ENCODE measurements at regions not wholly inside any gene's neighbourhood (a gene's known extent, or its start where the extent isn't known, plus 50 kb on each side); places are given as distances from the start of the nearest gene placed in this dataset.
"Not testable (repeated sequence)": the region's sequence is repeated elsewhere in the genome, so short reads cannot be mapped to it uniquely, and the experiment has no call there.

- H3K79me2 ChIP-seq (ENCODE audit: insufficient read depth, low read length); H3K9ac ChIP-seq (ENCODE audit: insufficient read depth, low read length, poor library complexity, severe bottlenecking); H3K27me3 Mint-ChIP-seq (ENCODE audit: low read depth in 3 of 3); H3K9me3 ChIP-seq (replicated peaks in 1 of 2; ENCODE audit: control insufficient read depth in 1 of 2, insufficient read depth in 1 of 2, low read length in 2 of 2); H3K27ac ChIP-seq (ENCODE audit: low read depth in 1 of 2, low read length in 2 of 2); intact Hi-C loops (cut with micrococcal nuclease); H3K36me3 ChIP-seq (replicated peaks in 1 of 2; ENCODE audit: control insufficient read depth in 1 of 2, insufficient read depth in 2 of 2, low read length in 2 of 2); H3K27me3 ChIP-seq (ENCODE audit: control insufficient read depth in 2 of 2, insufficient read depth in 2 of 2, low read length in 2 of 2); DNase-seq; H3K4me3 ChIP-seq (replicated peaks in 1 of 3; ENCODE audit: low read depth in 2 of 3, low read length in 3 of 3); H3K4me1 Mint-ChIP-seq; H2AFZ ChIP-seq (ENCODE audit: insufficient read depth, low read depth, low read length, poor library complexity, severe bottlenecking); H3K27ac Mint-ChIP-seq; H3K4me2 ChIP-seq (replicated peaks; ENCODE audit: extremely low read depth, low read length, poor library complexity, severe bottlenecking); H3K36me3 Mint-ChIP-seq; H4K20me1 ChIP-seq (ENCODE audit: insufficient read depth, low read length); H3K4me3 Mint-ChIP-seq; H3K9me3 Mint-ChIP-seq; H3K4me1 ChIP-seq (ENCODE audit: control insufficient read depth in 1 of 2, insufficient read depth in 2 of 2, low read length in 2 of 2): not testable (repeated sequence)
- WGBS (ENCODE audit: insufficient coverage): no CpG with 5 or more reads among the region's 2 CpGs
Observed at GRCh38 chr1:115534-115933, 335.9 kb downstream of the OR4F29 start.

- H3K4me2 ChIP-seq (replicated peaks; ENCODE audit: extremely low read depth, low read length, poor library complexity, severe bottlenecking); H3K9me3 ChIP-seq (replicated peaks in 1 of 2; ENCODE audit: control insufficient read depth in 1 of 2, insufficient read depth in 1 of 2, low read length in 2 of 2); H3K4me1 Mint-ChIP-seq; intact Hi-C loops (cut with micrococcal nuclease); H3K4me3 ChIP-seq (replicated peaks in 1 of 3; ENCODE audit: low read depth in 2 of 3, low read length in 3 of 3); H2AFZ ChIP-seq (ENCODE audit: insufficient read depth, low read depth, low read length, poor library complexity, severe bottlenecking); H3K27ac Mint-ChIP-seq; H3K4me1 ChIP-seq (ENCODE audit: control insufficient read depth in 1 of 2, insufficient read depth in 2 of 2, low read length in 2 of 2); H4K20me1 ChIP-seq (ENCODE audit: insufficient read depth, low read length); H3K9ac ChIP-seq (ENCODE audit: insufficient read depth, low read length, poor library complexity, severe bottlenecking); H3K9me3 Mint-ChIP-seq; H3K79me2 ChIP-seq (ENCODE audit: insufficient read depth, low read length); H3K27me3 Mint-ChIP-seq (ENCODE audit: low read depth in 3 of 3); H3K36me3 Mint-ChIP-seq; H3K36me3 ChIP-seq (replicated peaks in 1 of 2; ENCODE audit: control insufficient read depth in 1 of 2, insufficient read depth in 2 of 2, low read length in 2 of 2); H3K4me3 Mint-ChIP-seq; DNase-seq; H3K27ac ChIP-seq (ENCODE audit: low read depth in 1 of 2, low read length in 2 of 2); H3K27me3 ChIP-seq (ENCODE audit: control insufficient read depth in 2 of 2, insufficient read depth in 2 of 2, low read length in 2 of 2): not testable (repeated sequence)
- WGBS (ENCODE audit: insufficient coverage): no CpG with 5 or more reads among the region's 3 CpGs
Observed at GRCh38 chr1:104776-105175, 346.7 kb downstream of the OR4F29 start.

- DNase-seq; H3K4me3 Mint-ChIP-seq; H3K9me3 Mint-ChIP-seq; H3K36me3 Mint-ChIP-seq; H3K4me1 ChIP-seq (ENCODE audit: control insufficient read depth in 1 of 2, insufficient read depth in 2 of 2, low read length in 2 of 2); H3K4me3 ChIP-seq (replicated peaks in 1 of 3; ENCODE audit: low read depth in 2 of 3, low read length in 3 of 3); H3K4me1 Mint-ChIP-seq; intact Hi-C loops (cut with micrococcal nuclease); H3K27me3 ChIP-seq (ENCODE audit: control insufficient read depth in 2 of 2, insufficient read depth in 2 of 2, low read length in 2 of 2); H3K27me3 Mint-ChIP-seq (ENCODE audit: low read depth in 3 of 3); H4K20me1 ChIP-seq (ENCODE audit: insufficient read depth, low read length); H3K79me2 ChIP-seq (ENCODE audit: insufficient read depth, low read length); H2AFZ ChIP-seq (ENCODE audit: insufficient read depth, low read depth, low read length, poor library complexity, severe bottlenecking); H3K27ac ChIP-seq (ENCODE audit: low read depth in 1 of 2, low read length in 2 of 2); H3K27ac Mint-ChIP-seq; H3K9ac ChIP-seq (ENCODE audit: insufficient read depth, low read length, poor library complexity, severe bottlenecking); H3K36me3 ChIP-seq (replicated peaks in 1 of 2; ENCODE audit: control insufficient read depth in 1 of 2, insufficient read depth in 2 of 2, low read length in 2 of 2); H3K4me2 ChIP-seq (replicated peaks; ENCODE audit: extremely low read depth, low read length, poor library complexity, severe bottlenecking); H3K9me3 ChIP-seq (replicated peaks in 1 of 2; ENCODE audit: control insufficient read depth in 1 of 2, insufficient read depth in 1 of 2, low read length in 2 of 2): not testable (repeated sequence)
- WGBS (ENCODE audit: insufficient coverage): no CpG with 5 or more reads among the region's 3 CpGs
Observed at GRCh38 chr1:99481-99880, 352.0 kb downstream of the OR4F29 start.

- H3K4me1 ChIP-seq (ENCODE audit: control insufficient read depth in 1 of 2, insufficient read depth in 2 of 2, low read length in 2 of 2); H2AFZ ChIP-seq (ENCODE audit: insufficient read depth, low read depth, low read length, poor library complexity, severe bottlenecking); H3K9ac ChIP-seq (ENCODE audit: insufficient read depth, low read length, poor library complexity, severe bottlenecking); H3K27ac ChIP-seq (ENCODE audit: low read depth in 1 of 2, low read length in 2 of 2); H3K4me3 Mint-ChIP-seq; DNase-seq; H3K27me3 Mint-ChIP-seq (ENCODE audit: low read depth in 3 of 3); H3K79me2 ChIP-seq (ENCODE audit: insufficient read depth, low read length); H3K27ac Mint-ChIP-seq; H3K36me3 Mint-ChIP-seq; intact Hi-C loops (cut with micrococcal nuclease); H3K4me3 ChIP-seq (replicated peaks in 1 of 3; ENCODE audit: low read depth in 2 of 3, low read length in 3 of 3); H3K9me3 Mint-ChIP-seq; H3K36me3 ChIP-seq (replicated peaks in 1 of 2; ENCODE audit: control insufficient read depth in 1 of 2, insufficient read depth in 2 of 2, low read length in 2 of 2); H3K4me1 Mint-ChIP-seq; H3K4me2 ChIP-seq (replicated peaks; ENCODE audit: extremely low read depth, low read length, poor library complexity, severe bottlenecking); H4K20me1 ChIP-seq (ENCODE audit: insufficient read depth, low read length); H3K27me3 ChIP-seq (ENCODE audit: control insufficient read depth in 2 of 2, insufficient read depth in 2 of 2, low read length in 2 of 2); H3K9me3 ChIP-seq (replicated peaks in 1 of 2; ENCODE audit: control insufficient read depth in 1 of 2, insufficient read depth in 1 of 2, low read length in 2 of 2): not testable (repeated sequence)
- WGBS (ENCODE audit: insufficient coverage): no CpG with 5 or more reads among the region's 1 CpG
Observed at GRCh38 chr1:98811-99210, 352.7 kb downstream of the OR4F29 start.

All from CD14-positive monocyte (primary cell).